NCI-H128 (cell line): ENCODE measurements at regions not wholly inside any gene's neighbourhood (a gene's known extent, or its start where the extent isn't known, plus 50 kb on each side); places are given as distances from the start of the nearest gene placed in this dataset.
"Not testable (repeated sequence)": the region's sequence is repeated elsewhere in the genome, so short reads cannot be mapped to it uniquely, and the experiment has no call there.

Source experiments
- DNase-seq: peaks from one replicate; lab custom pipeline; 2025; ENCODE audit not compliant: unreplicated experiment; lab: John Stamatoyannopoulos, UW

DNA sequence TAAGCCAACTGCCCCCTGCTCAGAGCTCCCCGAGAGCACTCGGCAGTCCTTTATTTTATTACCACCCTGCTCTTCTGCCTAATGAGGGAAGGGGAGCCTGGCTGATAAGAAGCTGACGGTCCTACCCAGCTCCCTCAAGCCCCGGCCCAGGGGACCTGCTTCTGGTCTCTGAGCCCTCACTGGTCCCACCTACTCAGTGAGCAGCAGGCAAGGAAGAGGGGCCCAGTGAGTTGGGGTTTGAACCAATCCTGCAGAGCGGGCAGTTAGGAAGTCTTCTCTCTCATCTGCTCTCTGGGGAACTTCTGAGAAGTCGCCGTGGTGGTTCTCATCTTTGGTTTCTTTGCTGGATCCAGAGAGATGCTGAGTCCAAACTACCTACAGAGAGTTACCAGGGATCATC is 218.9 kb downstream of the NDUFA10 start:
- DNase-seq: no peak

GRCh38 chr2:239805414-239805813 is 219.7 kb downstream of the NDUFA10 start:
- no peak for DNase-seq

DNA sequence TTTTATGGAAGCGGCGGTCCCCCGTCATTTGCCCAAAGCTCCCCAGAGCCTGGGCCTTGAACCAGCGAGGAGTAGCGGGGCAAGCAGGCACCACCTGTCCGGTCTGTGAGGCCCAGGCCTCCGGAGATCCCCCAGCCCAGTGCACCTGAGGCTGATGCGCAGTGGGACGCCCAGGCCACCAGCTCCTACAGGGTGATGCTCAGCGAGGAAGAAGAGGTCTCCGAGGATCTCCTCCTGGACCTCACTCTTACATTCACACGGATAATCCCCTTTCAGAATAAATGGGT is 220.2 kb downstream of the NDUFA10 start:
- DNase-seq: no peak

DNA sequence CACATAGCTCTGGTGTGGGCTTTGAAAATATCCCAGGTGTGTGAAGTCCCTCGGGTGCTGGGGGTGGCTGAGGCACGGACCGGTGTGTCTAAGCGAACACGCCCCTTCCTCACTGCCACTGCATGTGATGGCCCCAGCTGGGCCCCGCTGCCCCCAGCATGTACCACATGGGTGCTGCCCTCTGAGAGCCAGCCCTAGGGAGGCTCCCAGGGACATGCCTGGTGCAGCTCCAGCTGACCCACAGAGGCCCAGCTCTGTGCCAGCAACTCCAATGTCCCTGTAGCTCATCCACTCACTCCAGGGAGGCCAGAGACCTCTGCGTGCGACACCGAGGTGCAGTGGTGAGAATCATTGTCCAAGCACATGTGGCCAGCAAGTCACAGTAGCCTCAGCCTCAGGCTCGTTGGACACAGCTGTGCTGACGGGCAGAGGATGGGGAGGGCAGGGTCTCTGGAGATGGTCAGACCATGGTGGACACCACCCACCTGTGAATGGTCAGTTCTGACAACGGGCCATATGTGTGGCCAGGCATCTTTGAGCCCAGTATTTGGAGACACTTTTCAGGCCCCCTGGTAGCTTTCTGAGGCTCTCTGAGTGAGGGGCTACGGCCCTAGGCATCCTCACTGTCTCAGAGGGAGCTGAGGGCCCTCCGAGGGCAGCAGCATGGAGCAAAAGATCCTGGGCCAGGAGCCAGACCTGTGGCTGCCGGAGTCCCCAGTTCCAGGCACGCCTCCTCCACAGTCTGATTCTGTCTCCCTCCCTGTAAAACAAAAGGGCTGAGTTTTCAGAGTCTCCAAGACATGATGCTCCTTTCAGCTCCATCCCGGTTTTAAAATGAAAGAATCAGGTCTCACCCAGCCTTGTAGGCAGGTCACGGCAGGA is 220.7 kb downstream of the NDUFA10 start:
- no peak for DNase-seq

- DNase-seq: no peak
Measured at GRCh38 chr2:239803766-239804115, 221.4 kb downstream of the NDUFA10 start.

- no peak for DNase-seq
Measured at GRCh38 chr2:239803102-239803765, 221.9 kb downstream of the NDUFA10 start.

DNA sequence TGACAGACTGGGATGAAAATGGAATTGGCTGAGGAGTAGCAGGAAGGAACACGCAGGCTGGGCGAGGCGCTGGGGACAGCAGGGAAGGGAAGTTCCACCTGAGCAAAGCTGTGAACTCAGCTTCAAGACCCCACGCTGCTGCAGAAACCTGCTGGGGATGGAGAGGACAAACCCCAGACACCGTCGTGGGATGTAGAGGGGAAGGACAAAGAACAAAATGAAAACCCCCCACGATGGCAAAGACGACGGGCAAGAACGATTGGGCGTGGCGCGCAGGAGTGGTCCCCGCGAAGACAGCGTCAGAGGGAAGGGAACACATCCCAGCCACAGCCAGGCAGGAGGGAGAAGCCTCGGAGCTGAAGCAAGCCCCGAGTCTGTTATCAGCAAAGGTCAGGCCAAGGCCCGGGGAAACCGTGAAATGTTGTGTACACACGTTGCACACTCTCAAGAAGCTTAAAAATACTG is 222.9 kb downstream of the NDUFA10 start:
- no peak for DNase-seq

DNA sequence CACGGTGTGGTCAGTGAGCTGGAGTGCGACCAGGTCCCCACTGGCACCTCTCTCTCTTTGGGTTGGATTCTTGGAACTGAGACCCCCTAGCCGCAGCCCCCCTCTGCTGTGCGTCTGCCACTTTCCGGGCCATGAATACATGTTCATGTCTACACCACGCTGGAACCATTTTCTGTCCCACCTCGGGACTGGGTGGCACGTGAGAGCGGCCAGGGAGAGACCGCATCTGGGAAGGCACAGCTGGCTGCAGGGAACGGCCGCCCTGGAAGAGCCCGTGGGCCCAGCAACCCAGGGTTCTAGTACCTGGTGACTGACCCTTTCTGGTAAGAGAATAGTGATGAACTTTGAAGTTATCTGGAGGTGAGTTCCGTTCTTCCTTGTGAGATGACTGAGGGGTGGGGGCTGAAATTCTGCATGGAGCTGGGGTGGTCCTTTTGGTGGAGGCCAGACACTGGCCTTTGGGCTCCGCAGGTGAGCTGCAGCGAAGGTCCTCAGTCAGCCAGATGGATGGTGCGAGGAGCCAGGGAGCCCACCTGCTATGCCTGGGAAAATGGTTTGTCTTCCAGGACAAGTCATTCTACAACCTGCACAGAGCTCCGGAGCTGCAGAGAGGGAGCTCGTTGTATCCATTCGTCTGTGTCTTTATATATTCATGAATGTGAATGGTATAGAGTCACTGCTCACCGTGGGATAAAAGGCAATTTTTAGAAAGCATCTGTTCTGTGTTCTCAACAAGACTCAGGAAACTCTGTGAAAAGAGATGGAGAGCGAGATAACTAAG is 223.5 kb downstream of the NDUFA10 start:
- no peak for DNase-seq

GRCh38 chr2:239800785-239801386 is 224.3 kb downstream of the NDUFA10 start:
- DNase-seq: no peak

DNA sequence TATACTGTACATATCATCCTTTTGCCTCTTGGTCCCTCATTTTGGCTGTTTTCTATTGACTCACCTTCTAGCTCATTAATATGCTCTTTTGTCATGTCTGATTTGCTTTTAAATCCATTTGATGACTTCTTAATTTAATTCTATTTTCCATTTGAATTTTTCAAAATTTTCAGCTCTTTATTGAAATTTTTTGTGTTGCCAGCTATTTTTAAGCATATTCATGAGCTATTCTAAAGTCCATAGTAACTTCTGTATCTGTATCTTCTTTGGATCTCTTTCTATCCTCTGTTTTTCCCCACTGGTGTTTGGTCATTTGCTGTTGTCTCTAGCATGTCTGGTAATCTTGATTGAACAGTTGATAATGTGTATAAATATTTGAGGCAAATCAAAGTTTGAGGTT is 227.8 kb downstream of the NDUFA10 start:
- no peak for DNase-seq

GRCh38 chr2:239795761-239796160 is 229.4 kb downstream of the NDUFA10 start:
- not testable (repeated sequence) for DNase-seq

- DNase-seq: no peak
Measured at GRCh38 chr2:239793836-239794235, 231.3 kb downstream of the NDUFA10 start.

- no peak for DNase-seq
Measured at GRCh38 chr2:239793086-239793485, 232.1 kb downstream of the NDUFA10 start.

DNA sequence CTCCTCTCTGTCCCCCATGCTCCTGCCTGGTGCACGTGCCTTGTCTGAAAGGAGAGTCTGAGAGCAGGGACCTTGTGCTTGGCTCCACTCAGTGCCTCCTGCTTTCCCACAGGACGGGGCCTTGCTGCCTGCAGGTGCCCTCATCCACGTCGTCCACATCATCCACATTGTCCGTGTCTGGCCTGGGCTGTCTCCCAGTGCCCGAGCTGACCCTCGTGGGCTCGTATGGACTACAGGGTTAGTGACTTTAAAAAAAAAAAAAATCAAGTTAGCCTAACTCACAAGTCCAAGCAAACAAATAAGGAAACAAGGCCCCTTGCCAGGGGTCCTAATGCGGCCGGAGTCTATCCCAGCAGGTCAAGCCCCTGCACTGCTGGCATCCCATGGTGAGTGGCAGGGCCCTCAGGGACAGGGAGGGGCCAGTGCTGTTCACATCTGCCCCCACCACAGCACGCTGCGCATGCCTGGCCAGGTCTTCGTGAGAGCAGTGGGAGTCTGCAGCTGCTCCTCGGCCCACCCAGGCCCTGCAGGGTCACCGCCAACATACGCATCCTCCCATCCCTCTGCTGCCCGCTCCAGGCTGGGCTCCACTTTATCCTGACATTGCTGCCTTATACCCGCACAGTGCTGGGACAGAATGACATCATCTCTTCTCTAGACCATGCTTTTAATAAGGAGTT is 232.6 kb downstream of the NDUFA10 start:
- DNase-seq: no peak

GRCh38 chr2:239791526-239792404 is 233.4 kb downstream of the NDUFA10 start:
- no peak for DNase-seq

GRCh38 chr2:239790721-239791120 is 234.4 kb downstream of the NDUFA10 start:
- no peak for DNase-seq

- no peak for DNase-seq
Measured at GRCh38 chr2:239790313-239790712, 234.8 kb downstream of the NDUFA10 start.

GRCh38 chr2:239789711-239790110 is 235.4 kb downstream of the NDUFA10 start:
- DNase-seq: no peak

- no peak for DNase-seq
Measured at GRCh38 chr2:239788576-239789098, 236.5 kb downstream of the NDUFA10 start.
